ENCODE measurements at regions not wholly inside any gene's neighbourhood (a gene's known extent, or its start where the extent isn't known, plus 50 kb on each side); places are given as distances from the start of the nearest gene placed in this dataset.

DNA sequence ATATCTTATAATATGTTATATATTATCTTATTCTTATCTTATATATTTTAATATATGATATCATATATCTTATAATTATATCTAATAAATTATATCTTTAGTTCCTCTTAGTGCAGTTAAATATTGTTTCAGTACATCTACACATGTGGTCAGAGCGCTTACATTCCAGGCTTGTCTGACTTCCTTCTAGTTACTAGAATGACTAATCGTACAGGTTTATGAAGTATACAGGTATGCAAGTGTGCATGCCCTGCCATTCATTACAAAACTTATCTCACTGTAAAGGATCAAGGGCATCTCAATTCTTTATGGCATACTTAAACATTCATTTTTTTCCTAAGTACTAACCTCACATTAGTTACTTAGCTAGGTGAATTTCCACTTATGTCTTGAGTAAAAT, 1278.0 kb upstream of the MAP3K7 start:
- DNase-seq = no peak

DNA sequence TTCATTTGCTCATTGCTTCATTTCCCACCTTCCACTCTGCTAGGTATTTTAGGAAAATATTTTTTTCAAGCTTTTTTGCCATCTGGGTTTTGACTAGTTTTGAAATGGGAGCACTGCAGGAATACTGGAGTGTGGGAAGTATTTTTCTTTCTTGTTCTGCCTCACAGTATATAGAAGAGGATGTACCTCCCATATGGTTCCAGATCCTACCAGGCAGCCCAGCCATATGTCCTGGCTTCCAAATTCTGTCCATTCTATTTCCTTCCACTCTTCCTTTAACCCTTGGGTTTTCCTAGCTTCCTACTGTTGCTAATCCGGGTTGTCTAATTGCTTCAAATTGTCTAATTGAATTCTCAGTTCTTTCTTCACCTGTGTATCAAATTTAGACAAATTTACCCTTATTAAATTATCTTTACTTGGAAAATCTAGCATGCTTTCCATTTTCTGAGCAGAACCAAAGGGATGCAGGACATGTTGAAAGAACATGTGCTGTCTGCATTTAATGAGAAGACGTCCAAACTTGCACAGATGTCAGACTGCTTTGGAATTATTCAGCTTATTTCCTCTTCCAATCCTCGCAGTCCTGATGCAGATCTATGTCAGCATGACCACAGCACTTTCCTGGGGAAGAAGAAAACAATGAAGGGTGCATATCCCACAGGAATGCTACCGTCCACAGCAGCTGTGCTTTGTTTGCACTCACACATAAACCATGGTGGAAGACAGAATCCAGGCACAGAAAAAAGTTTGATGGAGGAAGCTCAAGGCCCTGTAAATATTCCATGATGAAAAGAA, 1273.9 kb upstream of the MAP3K7 start:
- no peak for DNase-seq

DNA sequence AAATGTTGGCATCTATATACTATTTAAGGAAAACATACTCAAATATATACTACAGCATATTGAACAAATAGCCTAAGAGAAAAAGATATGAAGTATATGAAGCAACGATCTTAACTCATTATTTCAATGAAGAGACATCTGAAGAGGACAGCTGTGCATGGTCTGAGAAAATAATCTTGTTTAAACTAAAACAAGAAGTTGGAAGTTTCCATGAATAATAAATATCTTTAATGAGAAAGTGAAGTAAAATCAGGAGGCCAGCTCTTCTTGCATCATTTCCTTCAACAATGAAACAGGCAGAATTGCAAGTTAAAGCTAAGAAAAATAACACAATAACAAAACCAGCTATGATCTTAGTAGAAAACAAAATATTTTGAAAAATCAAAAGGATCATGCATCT, 1265.4 kb upstream of the MAP3K7 start:
- DNase-seq = no peak

DNA sequence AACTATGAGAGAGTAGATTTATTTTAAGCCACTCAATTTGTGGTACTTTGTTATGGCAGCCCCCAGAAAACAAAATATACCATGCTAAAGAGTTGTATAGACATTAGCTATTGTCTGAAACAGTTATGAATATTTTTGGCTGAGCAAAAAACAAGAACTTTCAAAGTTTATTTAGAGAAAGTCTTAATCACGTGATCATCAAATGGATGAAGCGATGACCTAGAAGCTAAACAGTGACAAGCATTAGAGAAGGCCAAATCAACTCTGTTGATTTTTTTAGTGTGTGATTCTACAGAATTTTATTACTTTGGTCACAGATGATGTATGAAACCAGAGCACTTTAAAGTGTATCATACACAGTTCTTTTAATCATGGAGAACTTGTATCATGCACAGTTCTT, 1247.9 kb upstream of the MAP3K7 start:
- DNase-seq = no peak

DNA sequence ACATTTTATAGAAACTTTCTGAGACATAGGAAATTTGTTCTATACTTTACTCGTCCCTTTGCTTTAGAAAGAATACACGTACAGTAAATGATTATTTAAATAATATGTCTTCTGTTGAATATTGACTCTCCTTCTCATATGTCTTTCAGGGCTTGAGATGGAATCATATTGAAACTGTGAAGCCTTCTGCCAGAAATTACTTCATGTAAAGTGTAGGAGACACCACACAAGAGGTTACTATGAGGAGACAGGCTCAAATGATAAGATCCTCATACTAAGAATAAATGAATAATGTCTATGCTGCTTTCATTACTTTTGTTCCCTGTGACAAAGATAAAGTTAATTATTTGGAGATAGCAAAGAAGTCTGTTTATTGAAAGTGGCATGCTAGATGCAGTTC, 1240.3 kb upstream of the MAP3K7 start:
- no peak for DNase-seq

DNA sequence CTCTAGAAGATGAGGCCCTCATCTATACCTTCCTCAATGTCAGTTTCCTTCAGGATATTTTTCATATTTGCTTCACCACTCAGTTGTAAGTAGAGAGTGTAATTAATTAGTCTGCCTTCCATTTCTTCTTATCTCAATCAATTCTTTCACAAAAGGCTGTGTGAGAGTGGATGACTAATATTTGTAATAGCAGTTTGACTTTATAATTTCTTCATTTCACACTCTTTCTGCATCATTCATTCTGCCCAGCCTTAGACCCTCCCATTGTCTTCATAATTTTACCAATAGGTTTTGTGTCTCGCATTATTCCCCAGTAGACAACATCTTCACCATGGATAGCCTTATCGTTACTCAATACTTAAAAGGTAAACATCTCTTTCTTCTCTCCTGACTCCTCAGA, 1239.3 kb upstream of the MAP3K7 start:
- no peak for DNase-seq

DNA sequence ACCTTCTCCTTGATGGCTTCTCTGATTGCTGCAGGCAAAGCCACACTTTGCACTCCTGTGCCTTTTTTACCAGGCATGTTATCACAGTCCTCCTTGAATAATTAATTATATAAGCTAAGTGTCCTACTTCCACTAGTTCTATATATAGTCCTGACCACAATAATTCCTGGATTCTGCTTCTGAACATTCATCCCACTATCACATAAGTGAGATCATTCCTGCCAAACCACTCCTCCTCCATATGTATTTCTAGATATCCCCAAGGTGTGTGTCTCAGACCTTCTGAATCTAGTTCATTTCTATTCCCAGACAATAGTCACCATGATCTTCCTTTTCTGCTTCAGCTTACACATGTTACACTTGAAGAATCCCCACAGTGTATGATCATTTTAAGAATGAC, 1237.5 kb upstream of the MAP3K7 start:
- DNase-seq = no peak

DNA sequence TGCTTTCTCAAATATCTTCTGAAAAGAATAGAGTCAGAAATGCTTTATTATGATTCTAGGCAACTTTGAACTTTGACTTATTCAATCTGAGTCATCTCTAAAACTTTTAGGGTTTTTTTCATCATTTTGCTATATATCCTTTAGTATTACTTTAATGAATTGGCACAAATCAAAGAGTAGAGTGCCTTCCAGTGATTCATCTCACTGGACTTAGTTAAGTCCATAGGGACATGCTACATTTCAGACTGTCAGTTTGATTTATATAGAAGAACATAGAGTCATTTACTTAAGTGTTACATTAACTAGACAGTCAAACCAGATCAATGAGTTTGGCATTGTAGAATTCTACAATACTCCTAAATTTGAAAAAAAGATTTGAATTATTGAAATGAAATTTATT, 1235.7 kb upstream of the MAP3K7 start:
- DNase-seq = no peak

DNA sequence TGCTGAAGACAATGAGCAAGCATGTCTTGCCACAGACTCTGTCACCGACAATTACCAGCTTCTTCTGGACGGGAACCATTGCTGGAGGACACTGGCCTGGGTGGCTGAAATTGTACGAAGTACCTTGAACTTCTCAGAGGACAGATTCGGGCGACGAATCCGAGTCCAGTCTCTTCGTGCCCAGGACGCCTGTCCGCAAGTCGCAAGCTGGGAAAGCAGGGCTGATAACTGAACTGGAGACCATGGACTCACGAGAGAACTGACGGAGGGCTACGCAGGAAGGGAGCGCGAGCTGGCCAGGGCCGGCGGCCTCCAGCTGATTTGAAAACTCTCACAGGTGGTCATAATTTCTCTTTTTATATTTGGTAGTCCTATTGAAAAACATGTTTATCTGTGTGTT, 1229.5 kb upstream of the MAP3K7 start:
- no peak for DNase-seq

DNA sequence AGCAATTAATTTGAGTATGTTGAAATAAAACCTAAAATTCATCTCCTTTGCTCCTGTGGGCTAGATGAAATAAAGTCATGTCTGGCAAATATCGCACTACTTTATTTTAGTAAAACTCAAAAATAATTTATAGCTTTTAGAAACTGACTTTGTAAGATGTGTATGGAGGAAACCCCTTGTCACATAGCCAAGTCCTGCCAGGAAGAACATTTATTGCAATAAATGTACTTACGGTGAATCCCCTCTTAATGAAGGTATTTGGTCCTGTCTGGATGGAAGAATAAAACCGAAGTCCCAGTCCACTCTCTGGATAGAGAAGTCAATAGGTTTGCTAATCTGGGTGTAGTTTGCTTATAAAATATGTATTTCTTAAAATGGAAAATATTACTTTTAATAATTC, 1226.8 kb upstream of the MAP3K7 start:
- no peak for DNase-seq

DNA sequence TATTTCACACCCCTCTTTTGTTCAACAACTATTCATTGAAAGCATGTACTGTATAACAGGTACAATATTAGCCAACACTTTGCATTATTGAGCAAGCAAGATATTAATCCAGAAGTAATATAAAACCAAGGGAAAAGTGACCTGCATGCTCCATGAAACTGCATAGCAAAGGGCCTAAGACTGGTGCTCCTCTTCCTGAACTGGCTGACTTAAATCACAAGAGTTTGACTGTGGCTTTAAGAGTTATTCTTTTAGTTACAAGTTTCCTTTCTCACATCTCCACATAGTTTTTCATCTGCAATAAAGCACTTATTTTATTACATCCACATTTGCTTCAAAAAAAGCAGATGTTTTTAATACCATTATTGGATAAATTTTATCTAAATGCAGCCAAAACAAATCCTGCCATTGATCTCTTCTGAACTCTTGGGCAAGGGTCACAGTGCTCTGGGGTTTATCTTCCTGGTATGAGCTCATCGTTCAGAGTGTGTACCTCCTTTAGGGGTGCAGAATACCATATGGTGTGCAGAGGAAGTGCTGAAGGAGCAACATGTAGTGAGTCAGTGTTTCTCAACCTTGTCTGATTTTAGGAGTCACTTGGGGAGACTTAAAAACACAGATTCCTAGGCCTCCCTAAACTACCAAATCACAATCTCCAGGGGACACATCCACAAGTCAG, 1225.9 kb upstream of the MAP3K7 start:
- no peak for DNase-seq

DNA sequence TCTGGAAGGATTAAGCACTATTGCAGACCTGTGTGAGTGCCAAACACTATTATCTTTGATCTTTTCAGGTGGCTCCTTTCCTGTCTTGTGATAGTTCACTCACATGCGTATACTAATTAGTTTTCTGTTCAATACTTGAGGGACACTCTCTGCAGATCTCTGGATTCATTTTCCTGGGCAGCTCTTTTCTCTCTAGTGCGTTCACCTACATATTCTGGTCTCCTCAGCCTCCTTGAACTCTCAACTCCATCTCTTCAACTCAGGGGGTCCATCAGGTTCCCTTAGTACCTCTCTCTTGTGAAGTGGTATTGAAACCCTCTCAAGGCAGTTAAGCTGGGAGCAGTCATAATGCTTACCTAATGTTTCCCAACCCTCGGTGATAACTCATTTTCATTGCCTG, 1218.1 kb upstream of the MAP3K7 start:
- DNase-seq = no peak

DNA sequence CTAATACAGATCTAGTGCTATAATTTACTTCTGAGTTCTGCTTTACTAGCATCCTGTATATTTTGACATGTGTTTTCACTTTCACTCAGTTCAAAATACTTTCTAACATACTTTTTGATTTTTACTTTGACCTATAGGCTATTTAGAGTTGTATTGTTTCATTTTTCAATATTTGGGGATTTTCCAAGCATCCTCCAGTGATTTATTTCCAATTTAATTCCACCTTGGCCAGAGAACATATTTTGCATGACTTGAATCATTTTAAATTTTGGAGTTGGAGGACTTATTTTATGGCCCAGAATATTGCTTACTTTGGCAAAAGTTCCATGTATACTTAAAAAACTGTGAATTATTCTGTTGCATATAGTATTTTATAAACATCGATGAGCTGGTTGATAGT, 1215.6 kb upstream of the MAP3K7 start:
- DNase-seq = no peak

DNA sequence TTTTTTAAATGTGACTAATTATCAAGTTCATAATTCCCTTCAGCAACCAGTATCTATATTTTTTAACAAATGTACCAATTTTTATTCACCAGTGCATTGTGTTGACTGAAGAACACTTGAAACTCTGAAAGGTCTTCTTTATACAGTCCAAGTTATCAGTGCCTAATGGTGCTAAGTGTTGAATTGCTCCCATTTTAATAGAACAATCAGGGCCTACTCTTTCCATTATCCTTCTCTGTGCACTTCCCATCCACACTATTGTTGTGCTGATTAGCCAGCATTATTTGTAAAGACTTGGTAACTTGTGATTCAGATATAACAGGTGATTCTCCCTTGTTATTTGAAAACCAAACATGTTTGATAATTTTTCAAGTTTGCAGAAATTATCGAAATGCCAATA, 1209.7 kb upstream of the MAP3K7 start:
- no peak for DNase-seq

DNA sequence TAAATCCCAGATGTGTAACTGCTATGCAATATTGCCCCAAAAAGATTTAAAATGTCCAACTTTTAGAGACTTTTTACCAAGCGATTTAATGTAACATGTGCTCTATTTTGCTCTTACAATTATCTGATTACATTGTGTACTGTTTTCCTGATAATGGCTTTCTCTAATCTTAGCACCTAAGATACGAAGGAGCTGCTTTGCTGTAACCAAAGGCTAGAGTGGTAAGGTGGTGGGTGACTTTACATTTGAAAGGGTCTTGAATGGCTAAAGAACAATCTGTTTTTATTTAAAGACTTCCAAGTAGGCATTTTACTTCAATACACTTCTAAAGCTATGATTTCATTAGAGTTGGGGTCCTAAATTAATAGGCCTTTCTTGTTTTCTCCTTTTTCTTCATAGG, 1201.6 kb upstream of the MAP3K7 start:
- no peak for DNase-seq

DNA sequence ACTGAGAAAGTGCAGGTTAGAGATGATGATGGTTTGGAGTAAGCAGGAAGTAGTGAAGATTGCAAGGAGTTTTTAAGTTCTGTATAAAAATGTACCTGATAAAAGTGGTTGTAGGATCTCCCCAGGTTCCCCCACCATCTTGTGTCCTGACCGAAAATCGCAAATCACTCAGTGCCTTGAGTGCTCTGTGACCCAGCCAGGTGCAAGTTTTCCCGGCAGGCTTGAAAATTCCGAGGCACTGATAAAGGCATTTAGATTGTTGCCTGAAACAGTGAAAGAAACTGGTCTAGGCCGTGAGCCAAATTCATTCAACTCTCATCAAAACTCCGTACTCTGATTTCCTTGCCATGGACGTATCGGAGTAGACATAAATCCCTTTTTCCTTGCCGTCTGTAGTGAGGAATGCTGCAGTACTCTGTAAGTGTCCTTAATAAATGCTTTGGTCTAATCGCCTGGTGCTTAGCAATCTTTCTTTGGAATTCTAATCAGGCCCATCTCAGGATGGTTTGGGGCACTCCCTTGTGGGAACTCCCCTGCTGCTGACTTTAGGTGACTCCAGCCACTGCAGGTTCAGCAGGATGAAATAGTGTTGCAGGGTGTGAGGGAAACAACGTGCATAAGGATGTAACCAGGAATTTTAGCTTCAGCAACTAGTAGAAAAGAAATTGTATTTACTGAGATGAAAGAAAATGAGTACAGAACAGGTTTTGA, 1199.8 kb upstream of the MAP3K7 start:
- no peak for DNase-seq

DNA sequence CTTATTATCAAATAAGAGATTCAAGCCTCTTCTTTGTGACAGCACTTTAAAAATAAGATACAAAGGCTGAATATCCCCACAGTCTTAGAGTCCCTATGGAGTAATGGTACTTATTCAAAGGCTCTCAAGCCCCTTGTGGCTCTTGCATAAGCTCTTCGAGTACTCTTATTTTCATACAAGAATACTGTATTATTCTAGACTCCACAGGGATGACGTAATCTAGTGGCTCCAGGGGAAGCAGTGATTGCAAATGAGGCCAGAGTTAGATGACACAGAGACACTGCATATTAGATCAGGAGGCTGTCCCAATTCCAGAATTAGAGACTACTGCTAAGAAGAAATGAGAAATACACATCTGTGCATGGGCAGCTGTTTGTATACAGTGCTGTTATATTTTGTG, 1195.9 kb upstream of the MAP3K7 start:
- DNase-seq = no peak

DNA sequence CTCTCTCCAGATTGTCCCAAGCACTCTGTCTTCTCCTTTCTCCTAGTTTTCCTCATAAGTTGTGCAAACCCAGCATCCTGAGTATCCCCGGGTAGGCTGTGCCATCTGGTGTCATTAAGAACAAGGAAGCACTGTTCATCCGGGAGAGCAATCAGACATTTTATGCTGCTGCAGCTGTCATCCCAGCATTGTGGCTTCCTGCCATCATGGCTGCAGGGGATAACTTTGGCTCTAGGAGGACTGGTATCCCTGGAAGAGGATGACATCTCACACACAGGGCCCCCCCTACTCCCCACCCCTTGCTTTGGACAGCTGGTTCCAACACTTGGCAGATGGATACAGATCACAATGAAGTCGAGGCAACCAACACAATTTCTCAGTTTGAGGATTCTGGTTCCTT, 1195.1 kb upstream of the MAP3K7 start:
- DNase-seq = no peak

DNA sequence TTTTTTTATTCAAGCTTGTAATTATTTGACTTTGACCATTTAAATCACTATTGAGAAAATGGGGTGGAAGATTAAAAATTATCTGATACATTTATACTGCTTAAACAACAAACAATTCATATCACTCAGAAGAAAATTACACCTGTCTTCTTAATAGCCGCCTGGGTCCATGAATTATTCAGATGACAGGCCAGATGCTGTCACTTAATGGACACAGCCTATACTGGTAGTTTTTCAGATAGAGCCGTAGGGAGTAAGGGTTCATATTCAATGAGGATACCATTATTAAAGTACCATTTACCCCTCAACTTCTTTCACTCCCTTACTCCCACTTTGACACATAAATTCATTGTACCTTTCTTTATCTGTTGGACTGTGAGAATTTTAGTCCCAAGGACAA, 1193.4 kb upstream of the MAP3K7 start:
- DNase-seq = no peak

DNA sequence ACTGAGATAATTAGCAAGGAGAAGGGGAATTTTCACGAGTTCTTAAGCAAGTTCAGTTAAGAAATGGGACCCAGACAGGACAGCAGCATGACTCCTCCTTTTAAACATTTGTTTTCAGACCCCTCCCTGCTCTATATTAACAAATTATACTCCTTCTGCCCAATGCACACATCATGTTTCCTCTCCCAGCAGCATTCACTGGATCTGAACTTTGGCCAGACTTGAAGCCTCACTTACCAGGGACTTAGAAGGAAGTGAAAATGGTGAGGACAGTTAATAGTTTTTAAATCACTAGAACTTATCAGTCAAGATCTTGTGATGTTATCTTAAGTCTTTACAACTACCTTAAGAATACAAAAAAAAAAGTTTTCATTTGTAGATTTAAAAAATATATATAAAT, 1174.7 kb upstream of the MAP3K7 start:
- DNase-seq = no peak

DNA sequence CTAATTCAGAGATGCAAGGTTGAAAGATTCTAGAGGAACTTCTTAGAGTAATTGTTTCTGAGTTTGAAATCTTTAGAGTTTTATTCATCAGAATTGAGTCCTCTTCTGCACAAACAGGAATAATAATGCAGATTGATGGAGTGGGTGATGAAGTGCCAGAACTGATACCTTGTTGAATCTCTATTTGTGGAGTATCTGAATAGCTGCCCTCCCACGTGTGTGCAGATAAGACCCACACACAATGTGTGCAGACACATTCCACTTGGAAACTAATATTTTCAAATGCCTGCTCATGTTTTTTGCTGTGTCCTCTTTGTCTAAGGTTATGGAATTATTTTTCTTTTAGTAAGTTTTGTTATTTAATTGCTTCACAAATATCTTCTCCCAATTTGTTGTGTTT, 1167.8 kb upstream of the MAP3K7 start:
- DNase-seq = no peak

DNA sequence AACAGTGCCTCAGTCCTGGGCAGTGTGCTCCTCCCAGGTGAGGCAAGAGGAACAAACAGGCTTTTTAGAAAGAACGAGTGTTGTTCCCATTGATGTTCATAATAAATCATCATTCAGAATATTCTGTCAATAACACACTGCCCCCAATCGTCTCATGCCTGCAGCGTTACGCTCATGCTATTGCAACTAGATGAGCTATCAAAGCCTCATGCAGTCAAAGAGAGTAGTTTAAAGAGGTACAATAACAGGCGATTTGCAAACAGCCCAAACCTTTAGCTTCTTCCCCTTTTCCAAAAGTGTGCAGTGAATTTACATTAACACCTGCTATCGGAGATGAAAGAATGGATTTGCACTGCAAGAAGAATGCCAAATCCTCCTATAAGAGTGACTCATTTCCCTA, 1164.7 kb upstream of the MAP3K7 start:
- DNase-seq = no peak

DNA sequence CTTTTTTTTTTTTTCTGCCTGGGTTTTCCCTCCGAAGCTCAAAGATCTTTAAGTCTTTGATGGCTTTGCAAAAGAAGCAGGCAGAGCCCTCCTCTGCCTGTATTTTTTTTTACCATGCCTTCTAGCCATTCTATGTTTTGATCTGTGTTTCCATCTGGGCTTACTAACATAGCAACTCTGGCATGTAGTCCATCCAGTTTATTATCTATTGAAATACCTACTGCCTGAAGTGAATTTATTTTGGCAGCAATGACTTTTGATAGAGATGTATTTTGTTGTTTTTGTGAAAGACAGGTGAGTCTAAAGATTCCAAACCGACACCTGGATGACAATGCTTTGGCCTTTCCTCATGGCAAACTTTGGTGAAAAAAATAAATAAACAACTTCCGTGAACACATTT, 1157.7 kb upstream of the MAP3K7 start:
- no peak for DNase-seq

DNA sequence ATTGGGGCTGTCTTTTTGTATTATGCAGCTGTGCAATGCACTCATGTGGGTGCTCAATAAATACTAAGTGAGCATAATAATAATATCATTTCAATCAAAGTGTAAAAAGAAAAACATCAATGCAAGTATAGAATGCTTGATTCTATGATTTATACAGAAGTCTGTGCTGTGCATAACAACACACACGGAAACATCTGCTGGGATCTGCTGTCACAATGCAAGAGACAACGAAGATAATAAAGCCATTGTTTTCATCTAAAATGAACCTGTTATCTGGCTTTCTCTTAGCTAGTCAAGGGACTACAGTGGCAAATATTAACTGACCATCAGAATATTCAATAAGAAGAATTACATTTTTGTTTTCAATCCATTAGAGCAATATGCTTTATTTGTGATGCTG, 1156.9 kb upstream of the MAP3K7 start:
- no peak for DNase-seq
